IPS-15b (cell line): ENCODE measurements at regions not wholly inside any gene's neighbourhood (a gene's known extent, or its start where the extent isn't known, plus 50 kb on each side); places are given as distances from the start of the nearest gene placed in this dataset.

ENCODE experiments used
- H3K27me3 ChIP-seq: one replicate; pipeline ENCODE4 v1.6.1; 2013; ENCODE audit warnings: low read length; ENCODE audit not compliant: control insufficient read depth, insufficient read depth
- H3K36me3 ChIP-seq: one replicate; pipeline ENCODE4 v1.6.1; 2013; ENCODE audit warnings: low read length; ENCODE audit not compliant: control insufficient read depth, insufficient read depth
- H3K4me1 ChIP-seq: one replicate; pipeline ENCODE4 v1.6.1; 2013; ENCODE audit warnings: mild to moderate bottlenecking, low read length; ENCODE audit not compliant: control insufficient read depth, insufficient read depth
- H3K4me3 ChIP-seq: one replicate; pipeline ENCODE4 v1.5.1; 2013; ENCODE audit warnings: low read depth, low read length
- H3K9ac ChIP-seq: one replicate; pipeline ENCODE4 v1.6.1; 2013; ENCODE audit warnings: low read depth, mild to moderate bottlenecking, low read length
- H3K9me3 ChIP-seq: one replicate; pipeline ENCODE4 v1.6.1; 2013; ENCODE audit warnings: mild to moderate bottlenecking, low read length; ENCODE audit not compliant: control insufficient read depth, insufficient read depth

GRCh38 chr6:43969158-43969981, 157.9 kb downstream of the MRPL14 start:
- Histone ChIP-seq H3K4me3 (no peak overlapping the region), H3K9me3 (no peaks in the 10 kb centered on the region), H3K9ac (no peak overlapping the region), H3K36me3 (no peaks in the 10 kb centered on the region), H3K4me1 (peaks cover 4% of the 10 kb centered on the region), H3K27me3 (no peaks in the 10 kb centered on the region)

- peaks cover 4% of the 10 kb centered on the region for H3K4me1 ChIP-seq
- no peaks in the 10 kb centered on the region for H3K27me3 ChIP-seq
These were observed 158.9 kb downstream of the MRPL14 start for GRCh38 chr6:43968110-43968965.

GRCh38 chr6:43967719-43968091, 159.5 kb downstream of the MRPL14 start:
- Histone ChIP-seq H3K36me3 (no peaks in the 10 kb centered on the region), H3K4me1 (peaks cover 4% of the 10 kb centered on the region), H3K9me3 (no peaks in the 10 kb centered on the region), H3K9ac (no peak overlapping the region), H3K4me3 (no peak overlapping the region), H3K27me3 (no peaks in the 10 kb centered on the region)

More at GRCh38 chr6:43968110-43968965, 158.9 kb downstream of the MRPL14 start:
- no peak overlapping the region for H3K4me3 ChIP-seq
- H3K9me3 ChIP-seq: no peaks in the 10 kb centered on the region
- no peak overlapping the region for H3K9ac ChIP-seq
- no peaks in the 10 kb centered on the region for H3K36me3 ChIP-seq

GRCh38 chr6:43966853-43967718, 160.2 kb downstream of the MRPL14 start:
- Histone ChIP-seq H3K4me1 (peaks cover 4% of the 10 kb centered on the region), H3K36me3 (no peaks in the 10 kb centered on the region), H3K9me3 (no peaks in the 10 kb centered on the region)

GRCh38 chr6:43966374-43966658, 160.9 kb downstream of the MRPL14 start:
- Histone ChIP-seq H3K9me3 (no peaks in the 10 kb centered on the region), H3K36me3 (no peaks in the 10 kb centered on the region), H3K4me1 (peaks cover 4% of the 10 kb centered on the region), H3K4me3 (no peak overlapping the region), H3K9ac (no peak overlapping the region), H3K27me3 (no peaks in the 10 kb centered on the region)

More at GRCh38 chr6:43966853-43967718, 160.2 kb downstream of the MRPL14 start:
- Histone ChIP-seq H3K9ac (no peak overlapping the region), H3K4me3 (no peak overlapping the region), H3K27me3 (no peaks in the 10 kb centered on the region)

GRCh38 chr6:43965628-43966373, 161.5 kb downstream of the MRPL14 start:
- no peaks in the 10 kb centered on the region for H3K36me3 ChIP-seq
- H3K9me3 ChIP-seq: no peaks in the 10 kb centered on the region
- H3K9ac ChIP-seq: no peak overlapping the region
- H3K4me1 ChIP-seq: peaks cover 4% of the 10 kb centered on the region
- no peaks in the 10 kb centered on the region for H3K27me3 ChIP-seq
- H3K4me3 ChIP-seq: no peak overlapping the region

- Histone ChIP-seq H3K9me3 (no peaks in the 10 kb centered on the region), H3K9ac (no peak overlapping the region), H3K36me3 (no peaks in the 10 kb centered on the region), H3K4me3 (no peak overlapping the region), H3K4me1 (peaks cover 4% of the 10 kb centered on the region), H3K27me3 (no peaks in the 10 kb centered on the region)
These were observed 162.3 kb downstream of the MRPL14 start for GRCh38 chr6:43964659-43965570.

GRCh38 chr6:43963877-43964658, 163.2 kb downstream of the MRPL14 start:
- Histone ChIP-seq H3K36me3 (no peaks in the 10 kb centered on the region), H3K9ac (no peak overlapping the region), H3K9me3 (no peaks in the 10 kb centered on the region), H3K4me3 (no peak overlapping the region), H3K4me1 (peaks cover 4% of the 10 kb centered on the region), H3K27me3 (no peaks in the 10 kb centered on the region)

GRCh38 chr6:43963203-43963602, 164.0 kb downstream of the MRPL14 start:
- no peaks in the 10 kb centered on the region for H3K9me3 ChIP-seq
- peaks cover 2% of the 10 kb centered on the region for H3K4me1 ChIP-seq
- no peak overlapping the region for H3K9ac ChIP-seq
- H3K27me3 ChIP-seq: no peaks in the 10 kb centered on the region
- H3K4me3 ChIP-seq: no peak overlapping the region
- H3K36me3 ChIP-seq: no peaks in the 10 kb centered on the region

- no peak overlapping the region for H3K4me3 ChIP-seq
- H3K27me3 ChIP-seq: no peaks in the 10 kb centered on the region
- peaks cover 2% of the 10 kb centered on the region for H3K4me1 ChIP-seq
- H3K9ac ChIP-seq: no peak overlapping the region
- no peaks in the 10 kb centered on the region for H3K9me3 ChIP-seq
- H3K36me3 ChIP-seq: no peaks in the 10 kb centered on the region
These were observed 164.8 kb downstream of the MRPL14 start for GRCh38 chr6:43962458-43962857.
